WTC11 (cell line): ENCODE measurements at regions not wholly inside any gene's neighbourhood (a gene's known extent, or its start where the extent isn't known, plus 50 kb on each side); places are given as distances from the start of the nearest gene placed in this dataset.
"Not testable (repeated sequence)": the region's sequence is repeated elsewhere in the genome, so short reads cannot be mapped to it uniquely, and the experiment has no call there.

Source experiments
- ATAC-seq: fragments of 200-7000 bp; cut with Tn5 transposase; 2 replicates; pipeline ENCODE4 v1.10.0; 2021; ENCODE audit warnings: mild to moderate bottlenecking, moderate library complexity
- CTCF ChIA-PET: fragments of 300-600 bp; sonication (Branson Sonifier 250); formaldehyde crosslinking; loops from one replicate; lab custom pipeline; 2021; ENCODE audit warnings: antibody characterized with exemption; lab: Charles Lee
- POLR2A ChIA-PET: fragments of 350-600 bp; sonication (Branson Sonifier 250); formaldehyde crosslinking; loops from one replicate; lab custom pipeline; 2021; ENCODE audit warnings: antibody characterized with exemption; lab: Charles Lee
- DNase-seq: peaks from one replicate; pipeline ENCODE4 v3.0.0; 2021; ENCODE audit warnings: low spot score
- H3K27ac Mint-ChIP-seq: 2 replicates; pipeline ENCODE4 v1.8.0; 2021; ENCODE audit warnings: mixed read lengths
- H3K27me3 Mint-ChIP-seq: 2 replicates; pipeline ENCODE4 v1.8.0; 2021; ENCODE audit warnings: low read depth, mild to moderate bottlenecking, moderate library complexity, mixed read lengths
- H3K36me3 Mint-ChIP-seq: 2 replicates; pipeline ENCODE4 v1.8.0; 2021; ENCODE audit warnings: mixed read lengths
- H3K4me1 Mint-ChIP-seq: 2 replicates; pipeline ENCODE4 v1.8.0; 2022; ENCODE audit warnings: mixed read lengths
- H3K4me3 Mint-ChIP-seq: 2 replicates; pipeline ENCODE4 v1.8.0; 2021; ENCODE audit warnings: mild to moderate bottlenecking, moderate library complexity, mixed read lengths
- H3K9me3 Mint-ChIP-seq: 2 replicates; pipeline ENCODE4 v1.8.0; 2021; ENCODE audit warnings: mixed read lengths
- ATF6 ChIP-seq: sonication (generic); formaldehyde crosslinking; IDR thresholded peaks from 2 replicates; pipeline ENCODE4 v1.8.1; 2023; ENCODE audit warnings: mild to moderate bottlenecking, missing genetic modification reagents
- CREM ChIP-seq: sonication (generic); formaldehyde crosslinking; IDR thresholded peaks from 2 replicates; pipeline ENCODE4 v1.8.1; 2022; ENCODE audit warnings: mild to moderate bottlenecking, missing genetic modification reagents, moderate library complexity
- FOXK1 ChIP-seq: sonication (generic); formaldehyde crosslinking; IDR thresholded peaks from 2 replicates; pipeline ENCODE4 v1.8.0; 2022; ENCODE audit warnings: mild to moderate bottlenecking, moderate library complexity, missing genetic modification reagents
- GRHL2 ChIP-seq: fragments of 250-450 bp; sonication (Bioruptor Pico); IDR thresholded peaks from 2 replicates; pipeline ENCODE4 v1.8.0; 2022; ENCODE audit warnings: mild to moderate bottlenecking, moderate library complexity; ENCODE audit not compliant: insufficient replicate concordance, severe bottlenecking
- GTF2I ChIP-seq: fragments of 250-450 bp; sonication (Bioruptor Pico); conservative IDR thresholded peaks from 2 replicates; pipeline ENCODE4 v1.4.0; 2021; ENCODE audit warnings: mild to moderate bottlenecking
- NFYB ChIP-seq: sonication (generic); formaldehyde crosslinking; conservative IDR thresholded peaks from 2 replicates; pipeline ENCODE4 v1.8.0; 2022; ENCODE audit warnings: low read depth, missing genetic modification reagents
- NR1H2 ChIP-seq: sonication (generic); formaldehyde crosslinking; IDR thresholded peaks from 2 replicates; pipeline ENCODE4 v1.9.0; 2021; ENCODE audit warnings: mild to moderate bottlenecking, moderate library complexity, missing genetic modification reagents
- NR3C1 ChIP-seq: sonication (generic); formaldehyde crosslinking; conservative IDR thresholded peaks from 2 replicates; pipeline ENCODE4 v1.8.1; 2023; ENCODE audit warnings: low read depth, mild to moderate bottlenecking, missing genetic modification reagents
- OVOL2 ChIP-seq: fragments of 250-450 bp; sonication (Bioruptor Pico); IDR thresholded peaks from 2 replicates; pipeline ENCODE4 v1.9.0; 2021; ENCODE audit warnings: mild to moderate bottlenecking, borderline replicate concordance
- PRRX2 ChIP-seq: fragments of 250-450 bp; sonication (Bioruptor Pico); IDR thresholded peaks from 2 replicates; pipeline ENCODE4 v1.8.0; 2021; ENCODE audit warnings: mild to moderate bottlenecking
- SMAD4 ChIP-seq: sonication (generic); formaldehyde crosslinking; IDR thresholded peaks from 2 replicates; pipeline ENCODE4 v1.8.0; 2022; ENCODE audit warnings: mild to moderate bottlenecking, missing genetic modification reagents
- TEAD1 ChIP-seq: sonication (generic); formaldehyde crosslinking; IDR thresholded peaks from 2 replicates; pipeline ENCODE4 v1.8.0; 2022; ENCODE audit warnings: mild to moderate bottlenecking, missing genetic modification reagents
- ZNF121 ChIP-seq: sonication (generic); formaldehyde crosslinking; IDR thresholded peaks from 2 replicates; pipeline ENCODE4 v1.8.0; 2023; ENCODE audit warnings: missing genetic modification reagents
- ZNF138 ChIP-seq: sonication (generic); formaldehyde crosslinking; conservative IDR thresholded peaks from 2 replicates; pipeline ENCODE4 v1.8.1; 2022; ENCODE audit warnings: mild to moderate bottlenecking, moderate library complexity, missing genetic modification reagents
- ZNF396 ChIP-seq: fragments of 250-450 bp; sonication (Bioruptor Pico); IDR thresholded peaks from 2 replicates; pipeline ENCODE4 v1.8.0; 2021; ENCODE audit warnings: mild to moderate bottlenecking, moderate library complexity, borderline replicate concordance
- TF ChIP-seq, protein P1 (sequence below): sonication (generic); formaldehyde crosslinking; IDR thresholded peaks from 2 replicates; pipeline ENCODE4 v1.8.1; 2023; ENCODE audit warnings: mild to moderate bottlenecking, missing genetic modification reagents, moderate library complexity
- TF ChIP-seq, protein P2 (sequence below): sonication (generic); formaldehyde crosslinking; IDR thresholded peaks from 2 replicates; pipeline ENCODE4 v1.8.0; 2023; ENCODE audit warnings: missing genetic modification reagents
- TF ChIP-seq, protein P3 (sequence below): sonication (generic); formaldehyde crosslinking; IDR thresholded peaks from 2 replicates; pipeline ENCODE4 v1.8.1; 2022; ENCODE audit warnings: missing genetic modification reagents, borderline replicate concordance
- TF ChIP-seq, protein P4 (sequence below): fragments of 250-450 bp; sonication (Bioruptor Pico); IDR thresholded peaks from 2 replicates; pipeline ENCODE4 v1.8.0; 2021; ENCODE audit warnings: mild to moderate bottlenecking
- TF ChIP-seq, protein P5 (sequence below): sonication (generic); formaldehyde crosslinking; IDR thresholded peaks from 2 replicates; pipeline ENCODE4 v1.8.0; 2023; ENCODE audit warnings: mild to moderate bottlenecking, missing genetic modification reagents

GRCh38 chr1:203408486-203409481 lies 57.9 kb upstream of the FMOD start:
- no peak for DNase-seq
- TF ChIP-seq FOXK1 (no peak), NFYB (no peak), SMAD4 (CRISPR knock-in tag) (no peak), OVOL2 (CRISPR knock-in tag) (no peak), CREM (CRISPR knock-in tag) (no peak), ZNF138 (no peak)
- TF ChIP-seq, protein P1, sequence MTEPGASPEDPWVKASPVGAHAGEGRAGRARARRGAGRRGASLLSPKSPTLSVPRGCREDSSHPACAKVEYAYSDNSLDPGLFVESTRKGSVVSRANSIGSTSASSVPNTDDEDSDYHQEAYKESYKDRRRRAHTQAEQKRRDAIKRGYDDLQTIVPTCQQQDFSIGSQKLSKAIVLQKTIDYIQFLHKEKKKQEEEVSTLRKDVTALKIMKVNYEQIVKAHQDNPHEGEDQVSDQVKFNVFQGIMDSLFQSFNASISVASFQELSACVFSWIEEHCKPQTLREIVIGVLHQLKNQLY = no peak
- TF ChIP-seq, protein P2, sequence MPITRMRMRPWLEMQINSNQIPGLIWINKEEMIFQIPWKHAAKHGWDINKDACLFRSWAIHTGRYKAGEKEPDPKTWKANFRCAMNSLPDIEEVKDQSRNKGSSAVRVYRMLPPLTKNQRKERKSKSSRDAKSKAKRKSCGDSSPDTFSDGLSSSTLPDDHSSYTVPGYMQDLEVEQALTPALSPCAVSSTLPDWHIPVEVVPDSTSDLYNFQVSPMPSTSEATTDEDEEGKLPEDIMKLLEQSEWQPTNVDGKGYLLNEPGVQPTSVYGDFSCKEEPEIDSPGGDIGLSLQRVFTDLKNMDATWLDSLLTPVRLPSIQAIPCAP = no peak
- TF ChIP-seq, protein P3, sequence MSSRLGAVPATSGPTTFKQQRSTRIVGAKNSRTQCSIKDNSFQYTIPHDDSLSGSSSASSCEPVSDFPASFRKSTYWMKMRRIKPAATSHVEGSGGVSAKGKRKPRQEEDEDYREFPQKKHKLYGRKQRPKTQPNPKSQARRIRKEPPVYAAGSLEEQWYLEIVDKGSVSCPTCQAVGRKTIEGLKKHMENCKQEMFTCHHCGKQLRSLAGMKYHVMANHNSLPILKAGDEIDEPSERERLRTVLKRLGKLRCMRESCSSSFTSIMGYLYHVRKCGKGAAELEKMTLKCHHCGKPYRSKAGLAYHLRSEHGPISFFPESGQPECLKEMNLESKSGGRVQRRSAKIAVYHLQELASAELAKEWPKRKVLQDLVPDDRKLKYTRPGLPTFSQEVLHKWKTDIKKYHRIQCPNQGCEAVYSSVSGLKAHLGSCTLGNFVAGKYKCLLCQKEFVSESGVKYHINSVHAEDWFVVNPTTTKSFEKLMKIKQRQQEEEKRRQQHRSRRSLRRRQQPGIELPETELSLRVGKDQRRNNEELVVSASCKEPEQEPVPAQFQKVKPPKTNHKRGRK (CRISPR knock-in tag) = no peak
- TF ChIP-seq, protein P4, sequence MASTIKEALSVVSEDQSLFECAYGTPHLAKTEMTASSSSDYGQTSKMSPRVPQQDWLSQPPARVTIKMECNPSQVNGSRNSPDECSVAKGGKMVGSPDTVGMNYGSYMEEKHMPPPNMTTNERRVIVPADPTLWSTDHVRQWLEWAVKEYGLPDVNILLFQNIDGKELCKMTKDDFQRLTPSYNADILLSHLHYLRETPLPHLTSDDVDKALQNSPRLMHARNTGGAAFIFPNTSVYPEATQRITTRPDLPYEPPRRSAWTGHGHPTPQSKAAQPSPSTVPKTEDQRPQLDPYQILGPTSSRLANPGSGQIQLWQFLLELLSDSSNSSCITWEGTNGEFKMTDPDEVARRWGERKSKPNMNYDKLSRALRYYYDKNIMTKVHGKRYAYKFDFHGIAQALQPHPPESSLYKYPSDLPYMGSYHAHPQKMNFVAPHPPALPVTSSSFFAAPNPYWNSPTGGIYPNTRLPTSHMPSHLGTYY = no peak
- no peak for ATAC-seq
- Mint-ChIP-seq H3K4me3 (no peak overlapping the region), H3K4me1 (no peaks in the 10 kb centered on the region), H3K9me3 (peaks cover 30% of the 10 kb centered on the region), H3K27ac (no peak overlapping the region), H3K27me3 (peaks cover 16% of the 10 kb centered on the region), H3K36me3 (peaks cover 15% of the 10 kb centered on the region)
- POLR2A ChIA-PET = no interaction called here
- CTCF ChIA-PET = interaction anchor here (0.6 to 1.0 kb wide), 2 partner anchors 66 to 664 kb away, joined by 3 to 4 read pairs; partner anchors contain the start of gene SOX13

- no peak for DNase-seq
- ATAC-seq = no peak
- CTCF ChIA-PET = no interaction called here
Observed at GRCh38 chr1:203410182-203410900, 59.4 kb upstream of the FMOD start.

GRCh38 chr1:203411431-203411830 lies 60.5 kb upstream of the FMOD start:
- H3K27ac Mint-ChIP-seq, H3K4me1 Mint-ChIP-seq, POLR2A ChIA-PET, H3K4me3 Mint-ChIP-seq, CTCF ChIA-PET, DNase-seq, ATAC-seq: not testable (repeated sequence)
- H3K27me3 Mint-ChIP-seq = peaks cover 26% of the 10 kb centered on the region
- H3K9me3 Mint-ChIP-seq = peaks cover 42% of the 10 kb centered on the region
- peaks cover 19% of the 10 kb centered on the region for H3K36me3 Mint-ChIP-seq

More at GRCh38 chr1:203410182-203410900, 59.4 kb upstream of the FMOD start:
- Mint-ChIP-seq H3K36me3 (peaks cover 19% of the 10 kb centered on the region), H3K9me3 (peaks cover 42% of the 10 kb centered on the region), H3K4me3 (no peak overlapping the region), H3K4me1 (no peaks in the 10 kb centered on the region), H3K27me3 (peaks cover 25% of the 10 kb centered on the region), H3K27ac (no peak overlapping the region)
- POLR2A ChIA-PET = no interaction called here
- TF ChIP-seq TEAD1 (CRISPR knock-in tag) = no peak
- no peak for TF ChIP-seq NR3C1 (CRISPR knock-in tag)
- no peak for TF ChIP-seq NR1H2 (CRISPR knock-in tag)
- TF ChIP-seq ZNF121 = no peak
- TF ChIP-seq ZNF396 (CRISPR knock-in tag) = no peak
- TF ChIP-seq, protein P5, sequence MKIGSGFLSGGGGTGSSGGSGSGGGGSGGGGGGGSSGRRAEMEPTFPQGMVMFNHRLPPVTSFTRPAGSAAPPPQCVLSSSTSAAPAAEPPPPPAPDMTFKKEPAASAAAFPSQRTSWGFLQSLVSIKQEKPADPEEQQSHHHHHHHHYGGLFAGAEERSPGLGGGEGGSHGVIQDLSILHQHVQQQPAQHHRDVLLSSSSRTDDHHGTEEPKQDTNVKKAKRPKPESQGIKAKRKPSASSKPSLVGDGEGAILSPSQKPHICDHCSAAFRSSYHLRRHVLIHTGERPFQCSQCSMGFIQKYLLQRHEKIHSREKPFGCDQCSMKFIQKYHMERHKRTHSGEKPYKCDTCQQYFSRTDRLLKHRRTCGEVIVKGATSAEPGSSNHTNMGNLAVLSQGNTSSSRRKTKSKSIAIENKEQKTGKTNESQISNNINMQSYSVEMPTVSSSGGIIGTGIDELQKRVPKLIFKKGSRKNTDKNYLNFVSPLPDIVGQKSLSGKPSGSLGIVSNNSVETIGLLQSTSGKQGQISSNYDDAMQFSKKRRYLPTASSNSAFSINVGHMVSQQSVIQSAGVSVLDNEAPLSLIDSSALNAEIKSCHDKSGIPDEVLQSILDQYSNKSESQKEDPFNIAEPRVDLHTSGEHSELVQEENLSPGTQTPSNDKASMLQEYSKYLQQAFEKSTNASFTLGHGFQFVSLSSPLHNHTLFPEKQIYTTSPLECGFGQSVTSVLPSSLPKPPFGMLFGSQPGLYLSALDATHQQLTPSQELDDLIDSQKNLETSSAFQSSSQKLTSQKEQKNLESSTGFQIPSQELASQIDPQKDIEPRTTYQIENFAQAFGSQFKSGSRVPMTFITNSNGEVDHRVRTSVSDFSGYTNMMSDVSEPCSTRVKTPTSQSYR = no peak
- no peak for TF ChIP-seq ATF6 (CRISPR knock-in tag)
- TF ChIP-seq PRRX2 (CRISPR knock-in tag) = no peak
- no peak for TF ChIP-seq GTF2I
- TF ChIP-seq GRHL2 (CRISPR knock-in tag) = no peak
